ENCODE measurements at regions not wholly inside any gene's neighbourhood (a gene's known extent, or its start where the extent isn't known, plus 50 kb on each side); places are given as distances from the start of the nearest gene placed in this dataset.

DNA sequence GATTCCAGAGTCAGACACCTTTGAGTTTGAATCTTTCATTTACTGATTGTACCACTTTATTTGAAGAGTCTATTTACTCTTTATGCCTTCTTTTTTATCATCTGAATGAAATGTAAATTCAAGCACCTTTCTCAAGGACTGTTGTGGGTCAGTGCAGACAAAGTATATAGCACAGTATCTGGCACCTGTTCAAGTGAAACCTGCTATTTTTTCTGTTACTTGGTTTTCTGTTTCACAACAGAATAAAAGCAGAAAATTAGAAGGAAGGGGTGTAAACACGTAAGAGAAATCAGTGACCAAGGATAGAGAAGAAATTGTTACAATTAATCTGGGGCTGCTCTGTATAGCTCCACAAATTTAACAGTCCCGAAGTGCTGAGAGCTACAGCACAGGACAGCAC lies 357.4 kb downstream of the RSL24D1 start:
- TF ChIP-seq SP1 (IDR thresholded peaks at IDR 0.05) (no peak), ZNF384 (IDR thresholded peaks at IDR 0.05) (no peak), SUZ12 (IDR thresholded peaks at IDR 0.05) (no peak)

All from HEK293T (cell line).